H9 (cell line): ENCODE measurements at regions not wholly inside any gene's neighbourhood (a gene's known extent, or its start where the extent isn't known, plus 50 kb on each side); places are given as distances from the start of the nearest gene placed in this dataset.

Experiments used
- DNase-seq: peaks from one replicate; pipeline ENCODE4 v3.0.0-alpha.2; 2017
- H2AFZ ChIP-seq: one replicate; pipeline ENCODE4 v1.6.1; 2013; ENCODE audit warnings: mild to moderate bottlenecking, low read length, control low read depth, moderate library complexity
- H2AK5ac ChIP-seq: 2 replicates; pipeline ENCODE4 v1.6.1; 2013; ENCODE audit warnings: low read length, control low read depth, mixed read lengths; ENCODE audit not compliant: insufficient read length
- H2BK120ac ChIP-seq: one replicate; pipeline ENCODE4 v1.6.1; 2013; ENCODE audit warnings: low read depth, mild to moderate bottlenecking, low read length, control low read depth, inconsistent platforms; ENCODE audit not compliant: poor library complexity, severe bottlenecking
- H2BK12ac ChIP-seq: 2 replicates; pipeline ENCODE4 v1.6.1; 2013; ENCODE audit warnings: low read length, control low read depth, mixed read lengths, low read depth; ENCODE audit not compliant: insufficient read length
- H2BK15ac ChIP-seq: 2 replicates; pipeline ENCODE4 v1.6.1; 2013; ENCODE audit warnings: low read depth, low read length, control low read depth
- H2BK20ac ChIP-seq: one replicate; pipeline ENCODE4 v1.6.1; 2013; ENCODE audit warnings: low read depth, mild to moderate bottlenecking, low read length, control low read depth, inconsistent platforms; ENCODE audit not compliant: poor library complexity, severe bottlenecking
- H2BK5ac ChIP-seq: 2 replicates; pipeline ENCODE4 v1.6.1; 2013; ENCODE audit warnings: low read length, control low read depth, mixed read lengths; ENCODE audit not compliant: insufficient read length
- H3K14ac ChIP-seq: 2 replicates; pipeline ENCODE4 v1.6.1; 2013; ENCODE audit warnings: low read length, control low read depth; ENCODE audit not compliant: insufficient read depth
- H3K18ac ChIP-seq: 2 replicates; pipeline ENCODE4 v1.6.1; 2013; ENCODE audit warnings: low read depth, mild to moderate bottlenecking, mixed read lengths, low read length, control low read depth; ENCODE audit not compliant: insufficient read length
- H3K23ac ChIP-seq: 2 replicates; pipeline ENCODE4 v1.6.1; 2013; ENCODE audit warnings: low read length, control low read depth, mixed read lengths, low read depth; ENCODE audit not compliant: insufficient read length
- H3K23me2 ChIP-seq: 2 replicates; pipeline ENCODE4 v1.6.1; 2013; ENCODE audit warnings: low read depth, mild to moderate bottlenecking, mixed read lengths, low read length, control low read depth; ENCODE audit not compliant: insufficient read length, poor library complexity, severe bottlenecking
- H3K27ac ChIP-seq: 2 replicates; pipeline ENCODE4 v1.5.1; 2013; ENCODE audit warnings: low read length, control low read depth, mixed read lengths, low read depth; ENCODE audit not compliant: insufficient read length
- H3K27me3 ChIP-seq: 2 replicates; pipeline ENCODE4 v1.6.1; 2013; ENCODE audit warnings: low read length, control low read depth, inconsistent platforms; ENCODE audit not compliant: insufficient read depth
- H3K4ac ChIP-seq: 2 replicates; pipeline ENCODE4 v1.6.1; 2013; ENCODE audit warnings: low read depth, mild to moderate bottlenecking, control low read depth, inconsistent platforms, low read length, moderate library complexity
- H3K4me1 ChIP-seq: 2 replicates; pipeline ENCODE4 v1.6.1; 2013; ENCODE audit warnings: low read length, control low read depth, inconsistent platforms; ENCODE audit not compliant: insufficient read depth
- H3K4me2 ChIP-seq: 2 replicates; pipeline ENCODE4 v1.6.1; 2013; ENCODE audit warnings: low read length, control low read depth, mixed read lengths; ENCODE audit not compliant: insufficient read length, insufficient read depth
- H3K56ac ChIP-seq: 2 replicates; pipeline ENCODE4 v1.6.1; 2013; ENCODE audit warnings: low read depth, mild to moderate bottlenecking, mixed read lengths, low read length, control low read depth; ENCODE audit not compliant: insufficient read length
- H3K79me1 ChIP-seq: 2 replicates; pipeline ENCODE4 v1.6.1; 2013; ENCODE audit warnings: low read depth, mild to moderate bottlenecking, moderate library complexity, low read length, control low read depth, inconsistent platforms; ENCODE audit not compliant: insufficient read depth, poor library complexity, severe bottlenecking
- H3K79me2 ChIP-seq: 2 replicates; pipeline ENCODE4 v1.6.1; 2013; ENCODE audit warnings: low read length, control low read depth, inconsistent platforms; ENCODE audit not compliant: insufficient read depth
- H3K9ac ChIP-seq: 2 replicates; pipeline ENCODE4 v1.6.1; 2013; ENCODE audit warnings: low read length, control low read depth, mixed read lengths; ENCODE audit not compliant: insufficient read length; ENCODE audit errors: extremely low read depth
- H3K9me3 ChIP-seq: one replicate; pipeline ENCODE4 v1.6.1; 2013; ENCODE audit warnings: low read depth, low read length, inconsistent platforms; ENCODE audit not compliant: control insufficient read depth
- H3T11ph ChIP-seq: one replicate; pipeline ENCODE4 v1.6.1; 2013; ENCODE audit warnings: mild to moderate bottlenecking, low read length, control low read depth, inconsistent platforms
- H4K20me1 ChIP-seq: one replicate; pipeline ENCODE4 v1.6.1; 2013; ENCODE audit not compliant: control insufficient read depth, insufficient read length, insufficient read depth
- H4K5ac ChIP-seq: 2 replicates; pipeline ENCODE4 v1.6.1; 2013; ENCODE audit warnings: low read depth, mild to moderate bottlenecking, mixed read lengths, low read length, control low read depth; ENCODE audit not compliant: insufficient read length
- H4K8ac ChIP-seq: replicated peaks from 2 replicates; pipeline ENCODE4 v1.6.1; 2013; ENCODE audit warnings: low read length, control low read depth, mixed read lengths, low read depth; ENCODE audit not compliant: insufficient read length
- H4K91ac ChIP-seq: 2 replicates; pipeline ENCODE4 v1.6.1; 2013; ENCODE audit warnings: low read depth, mild to moderate bottlenecking, moderate library complexity, mixed read lengths, low read length, control low read depth; ENCODE audit not compliant: insufficient read length
- H3K27ac Mint-ChIP-seq, 3 experiments: 2 replicates in 2 of 3; 3 replicates in 1 of 3; pipeline ENCODE4 v1.8.0; 2020 to 2021; ENCODE audit warnings: mixed read lengths in 3 of 3, mild to moderate bottlenecking in 1 of 3, moderate library complexity in 1 of 3
- H3K27me3 Mint-ChIP-seq: 2 replicates; pipeline ENCODE4 v1.8.0; 2021; ENCODE audit warnings: low read depth, mild to moderate bottlenecking, moderate library complexity, mixed read lengths
- H3K36me3 Mint-ChIP-seq, 3 experiments: 2 replicates in 2 of 3; 3 replicates in 1 of 3; pipeline ENCODE4 v1.8.0; 2020 to 2021; ENCODE audit warnings: low read depth in 3 of 3, mixed read lengths in 3 of 3; ENCODE audit not compliant: insufficient read depth in 1 of 3
- H3K4me1 Mint-ChIP-seq, 2 experiments: 2 replicates each; pipeline ENCODE4 v1.8.0; 2020; ENCODE audit warnings: mixed read lengths in 2 of 2
- H3K4me3 Mint-ChIP-seq, 2 experiments: 2 replicates in 1 of 2; 3 replicates in 1 of 2; pipeline ENCODE4 v1.8.0; 2020 to 2021; ENCODE audit warnings: mild to moderate bottlenecking in 2 of 2, mixed read lengths in 2 of 2, moderate library complexity in 1 of 2
- H3K9me3 Mint-ChIP-seq, 2 experiments: 2 replicates in 1 of 2; 3 replicates in 1 of 2; pipeline ENCODE4 v1.8.0; 2020; ENCODE audit warnings: mild to moderate bottlenecking in 2 of 2, mixed read lengths in 2 of 2, moderate library complexity in 1 of 2
- WGBS: extraction: QIAGEN DNeasy Blood & Tissue Kit; methylation state at CpG from one replicate; pipeline ENCODE4 v1.1.7; 2013; ENCODE audit warnings: missing lambda C conversion rate, low lambda C conversion rate, mixed read lengths; ENCODE audit not compliant: insufficient read length; ENCODE audit errors: extremely low coverage; 5-methylcytosine and 5-hydroxymethylcytosine counted together
- TF ChIP-seq, protein P1 (sequence below): fragments of 200-600 bp; sonication (generic); conservative IDR thresholded peaks from 3 replicates; pipeline ENCODE4 v1.8.0; 2021; ENCODE audit warnings: antibody characterized with exemption, mild to moderate bottlenecking

DNA sequence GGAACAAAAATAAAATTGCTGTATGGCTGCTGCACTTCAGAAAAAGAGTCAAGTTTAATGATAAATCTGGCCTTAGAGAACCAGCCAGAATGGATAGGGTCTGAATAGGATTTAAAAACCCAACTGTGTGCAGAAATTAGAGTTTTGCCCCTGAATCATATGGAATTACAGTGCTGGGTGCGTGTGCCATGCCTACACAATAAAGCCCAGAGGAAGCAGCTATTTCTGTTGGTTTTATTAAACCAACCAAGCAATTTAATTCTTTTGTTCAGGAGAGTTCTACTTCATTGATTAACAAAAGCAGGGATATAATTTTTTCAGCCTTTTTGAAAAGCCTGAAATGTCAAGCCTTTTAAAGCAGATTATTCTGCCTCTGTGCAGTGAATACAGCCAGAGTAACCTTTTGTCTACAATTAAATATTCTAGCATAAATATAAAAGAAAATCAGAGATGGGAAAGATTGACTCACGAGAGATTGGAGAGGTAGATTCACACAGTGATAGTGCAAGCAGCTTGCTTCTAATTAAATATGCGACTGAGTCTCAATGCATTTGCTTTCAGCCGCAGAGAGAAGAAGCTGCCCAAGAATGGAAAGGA, 66.7 kb upstream of the DNAJC19 start:
- Histone ChIP-seq H3K4me1 (no peaks in the 10 kb centered on the region; the same call in 1 of the 2 replicates), H3K56ac (no peak overlapping the region), H3K27me3 (no peaks in the 10 kb centered on the region), H3K23ac (no peak overlapping the region), H3K9ac (no peak overlapping the region), H3K4ac (no peak overlapping the region), H3K79me2 (no peaks in the 10 kb centered on the region), H3K14ac (no peak overlapping the region), H3K4me2 (no peak overlapping the region), H3K9me3 (no peaks in the 10 kb centered on the region), H3T11ph (no peak overlapping the region), H2AK5ac (no peak overlapping the region), H3K27ac (no peak overlapping the region), H3K18ac (no peak overlapping the region), H2BK15ac (no peak overlapping the region), H2BK120ac (no peak overlapping the region), H4K91ac (no peak overlapping the region), H2BK5ac (no peak overlapping the region), H4K5ac (no peak overlapping the region), H2AFZ (no peak overlapping the region), H2BK20ac (no peak overlapping the region), H2BK12ac (no peak overlapping the region), H4K8ac (no peak overlapping the region), H3K79me1 (no peaks in the 10 kb centered on the region), H3K23me2 (no peaks in the 10 kb centered on the region), H4K20me1 (no peaks in the 10 kb centered on the region)
- Mint-ChIP-seq H3K4me1 (peaks cover 6 to 8% of the 10 kb centered on the region in 2 experiments), H3K27me3 (no peaks in the 10 kb centered on the region), H3K36me3 (no peaks in the 10 kb centered on the region; a peak in 1 of 7 replicates), H3K27ac (0 out of 7 replicates have a peak overlapping the region, but pooled peaks of 1 of the 3 experiments have one; percentile 11), H3K4me3 (no peak overlapping the region), H3K9me3 (no peaks in the 10 kb centered on the region)
- no peak for DNase-seq
- no CpG with 5 or more reads among the region's 4 CpGs for WGBS
- TF ChIP-seq, protein P1, sequence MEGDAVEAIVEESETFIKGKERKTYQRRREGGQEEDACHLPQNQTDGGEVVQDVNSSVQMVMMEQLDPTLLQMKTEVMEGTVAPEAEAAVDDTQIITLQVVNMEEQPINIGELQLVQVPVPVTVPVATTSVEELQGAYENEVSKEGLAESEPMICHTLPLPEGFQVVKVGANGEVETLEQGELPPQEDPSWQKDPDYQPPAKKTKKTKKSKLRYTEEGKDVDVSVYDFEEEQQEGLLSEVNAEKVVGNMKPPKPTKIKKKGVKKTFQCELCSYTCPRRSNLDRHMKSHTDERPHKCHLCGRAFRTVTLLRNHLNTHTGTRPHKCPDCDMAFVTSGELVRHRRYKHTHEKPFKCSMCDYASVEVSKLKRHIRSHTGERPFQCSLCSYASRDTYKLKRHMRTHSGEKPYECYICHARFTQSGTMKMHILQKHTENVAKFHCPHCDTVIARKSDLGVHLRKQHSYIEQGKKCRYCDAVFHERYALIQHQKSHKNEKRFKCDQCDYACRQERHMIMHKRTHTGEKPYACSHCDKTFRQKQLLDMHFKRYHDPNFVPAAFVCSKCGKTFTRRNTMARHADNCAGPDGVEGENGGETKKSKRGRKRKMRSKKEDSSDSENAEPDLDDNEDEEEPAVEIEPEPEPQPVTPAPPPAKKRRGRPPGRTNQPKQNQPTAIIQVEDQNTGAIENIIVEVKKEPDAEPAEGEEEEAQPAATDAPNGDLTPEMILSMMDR = no peak
